ENCODE measurements at regions not wholly inside any gene's neighbourhood (a gene's known extent, or its start where the extent isn't known, plus 50 kb on each side); places are given as distances from the start of the nearest gene placed in this dataset.
A peak's percentile ranks its signal among the peaks of the same experiment; 100 is the strongest.
"Not testable (repeated sequence)": the region's sequence is repeated elsewhere in the genome, so short reads cannot be mapped to it uniquely, and the experiment has no call there.

DNA sequence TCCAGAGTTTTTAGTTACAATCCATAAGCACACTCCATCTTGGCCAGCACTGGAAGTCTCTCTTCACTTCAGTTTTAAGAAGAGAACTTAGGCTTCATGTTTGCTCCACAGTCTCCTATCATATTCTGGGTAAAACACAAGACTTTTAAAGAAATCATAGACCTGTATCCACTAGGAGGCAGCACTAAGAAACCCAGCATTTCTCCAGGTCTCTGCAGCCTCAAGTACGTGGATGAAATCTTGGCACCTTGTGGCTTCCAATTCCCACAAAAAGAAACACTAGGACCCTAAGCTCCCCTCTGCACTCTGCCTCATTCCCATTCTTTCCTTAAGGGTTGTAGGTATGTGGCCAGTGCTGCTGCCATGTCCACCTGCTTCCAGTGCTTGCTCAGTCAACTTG lies 367.3 kb upstream of the CASK start:
- DNase-seq (ENCODE audit: low spot score), result peak; percentile 7

DNA sequence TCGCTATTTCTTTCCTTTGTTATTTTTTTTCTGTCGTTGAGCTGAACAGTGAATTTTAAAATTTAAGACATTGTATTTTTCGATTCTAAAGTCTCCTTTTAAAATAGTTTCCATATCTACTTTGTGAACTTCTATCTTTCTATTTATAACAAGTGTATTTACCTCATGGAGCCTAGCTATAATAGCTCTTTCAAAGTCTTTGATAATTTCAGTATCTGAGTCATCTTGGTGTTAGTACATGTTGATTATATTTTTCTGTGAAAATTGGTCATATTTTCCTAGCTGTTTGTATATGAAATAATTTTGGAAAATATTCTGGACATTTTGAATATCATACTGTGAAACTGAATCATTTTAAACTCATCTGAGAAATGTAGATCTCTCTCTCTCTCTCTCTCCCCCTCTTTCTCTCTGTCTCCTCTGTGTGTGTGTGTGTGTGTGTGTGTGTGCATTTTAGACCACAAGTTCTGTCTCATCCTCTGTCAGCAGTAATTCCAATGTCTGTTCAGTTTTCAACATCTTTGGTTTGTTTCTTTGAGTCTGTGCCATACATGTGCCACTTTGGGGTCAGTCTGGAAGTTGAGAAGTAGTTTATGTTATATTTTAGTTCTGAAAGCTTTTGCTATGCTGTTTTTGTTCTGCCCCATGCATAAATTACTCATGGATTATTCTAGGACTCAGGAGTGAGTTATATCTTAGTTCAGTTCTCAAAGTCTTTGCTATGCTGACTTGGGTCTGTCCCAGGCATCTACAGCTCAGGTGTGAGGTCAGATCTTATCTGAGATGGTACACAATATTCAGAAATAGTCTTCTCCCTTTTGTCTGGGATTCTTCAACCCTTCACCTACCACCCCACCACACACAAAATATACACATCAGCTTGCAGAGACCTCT lies 366.4 kb upstream of the CASK start:
- no peak for DNase-seq (ENCODE audit: low spot score)

DNA sequence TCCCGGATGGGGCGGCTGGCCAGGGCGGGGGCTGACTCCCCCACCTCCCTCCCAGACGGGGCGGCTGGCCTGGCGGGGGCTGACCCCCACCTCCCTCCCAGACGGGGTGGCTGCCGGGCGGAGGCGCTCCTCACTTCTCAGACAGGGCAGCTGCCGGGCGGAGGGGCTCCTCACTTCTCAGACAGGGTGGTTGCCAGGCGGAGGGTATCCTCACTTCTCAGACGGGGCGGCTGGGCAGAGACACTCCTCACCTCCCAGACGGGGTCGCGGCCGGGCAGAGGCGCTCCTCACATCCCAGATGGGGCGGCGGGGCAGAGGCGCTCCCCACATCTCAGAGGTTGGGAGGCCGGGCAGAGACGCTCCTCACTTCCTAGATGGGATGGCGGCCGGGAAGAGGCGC lies 362.3 kb upstream of the CASK start:
- not testable (repeated sequence) for DNase-seq (ENCODE audit: low spot score)

DNA sequence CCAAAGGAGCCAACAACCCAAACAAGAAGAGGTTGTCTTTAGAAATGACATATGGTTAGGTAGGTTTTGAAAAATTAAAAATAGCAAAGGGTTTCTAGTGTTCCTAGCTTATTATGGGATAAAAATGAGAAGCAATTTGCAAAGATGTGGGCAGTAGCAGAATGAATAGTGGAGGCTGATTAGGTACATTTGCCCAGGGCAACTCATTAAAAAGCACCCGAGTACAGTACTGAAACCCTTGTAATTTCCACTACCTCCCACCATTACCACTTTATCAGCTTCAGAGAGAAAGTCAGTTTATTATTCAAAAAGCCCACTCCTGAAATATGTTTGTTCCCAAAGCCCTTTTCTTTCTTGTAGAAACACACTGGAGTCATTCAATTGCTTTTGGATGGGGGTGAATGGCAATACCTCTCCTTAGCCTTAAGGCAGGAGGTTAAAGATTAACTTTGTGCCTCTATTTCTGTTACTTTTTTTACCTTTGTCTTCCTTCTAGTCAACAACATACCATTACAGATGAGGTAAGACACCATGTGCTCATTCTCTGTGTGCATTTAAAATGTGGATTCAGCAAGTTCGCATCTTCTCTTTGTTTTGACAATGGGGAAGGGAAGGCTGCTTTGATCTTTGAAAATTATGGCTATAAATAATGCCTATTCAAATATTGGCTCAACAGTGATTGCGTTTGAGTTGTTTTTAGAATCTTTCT lies 353.8 kb upstream of the CASK start:
- peak; percentile 23 for DNase-seq (ENCODE audit: low spot score)

DNA sequence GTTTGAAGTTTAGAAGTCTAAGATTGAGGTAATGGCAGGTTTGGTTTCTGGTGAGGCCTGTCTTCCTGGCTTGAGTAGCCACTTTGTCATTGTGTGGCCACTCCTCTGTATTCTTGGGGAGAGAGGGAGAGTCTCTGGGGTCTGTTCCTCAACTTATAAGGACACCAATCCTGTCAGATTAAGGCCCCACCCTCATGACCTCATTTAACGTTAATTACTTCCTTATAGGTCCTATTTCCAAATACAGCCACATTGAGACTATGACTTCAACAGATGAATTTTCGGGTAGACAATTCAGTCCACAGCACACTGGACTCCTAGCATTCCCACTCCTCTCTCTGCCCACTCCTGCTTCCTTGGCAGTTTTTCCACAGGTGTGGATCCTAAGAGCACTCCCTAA lies 350.8 kb upstream of the CASK start:
- no peak for DNase-seq (ENCODE audit: low spot score)

DNA sequence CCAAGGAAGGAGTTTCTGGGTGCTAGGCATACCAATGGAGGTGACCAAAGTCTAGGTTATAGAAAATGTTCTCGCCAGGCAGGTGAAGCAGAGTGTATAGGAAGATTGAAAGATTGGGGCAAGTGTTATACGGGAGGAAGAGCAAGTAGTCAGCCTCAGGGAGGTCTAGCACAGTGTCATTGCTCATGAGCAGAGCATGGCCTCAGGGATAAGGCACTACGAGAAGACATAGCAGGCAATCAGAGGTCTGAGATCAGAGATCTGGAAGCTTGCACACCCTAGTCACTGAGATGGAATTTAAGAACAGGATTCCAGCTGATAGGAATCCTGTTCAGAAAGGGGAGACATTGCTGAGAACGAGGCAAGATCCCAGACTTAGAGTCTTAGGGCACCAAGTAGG lies 350.0 kb upstream of the CASK start:
- no peak for DNase-seq (ENCODE audit: low spot score)

DNA sequence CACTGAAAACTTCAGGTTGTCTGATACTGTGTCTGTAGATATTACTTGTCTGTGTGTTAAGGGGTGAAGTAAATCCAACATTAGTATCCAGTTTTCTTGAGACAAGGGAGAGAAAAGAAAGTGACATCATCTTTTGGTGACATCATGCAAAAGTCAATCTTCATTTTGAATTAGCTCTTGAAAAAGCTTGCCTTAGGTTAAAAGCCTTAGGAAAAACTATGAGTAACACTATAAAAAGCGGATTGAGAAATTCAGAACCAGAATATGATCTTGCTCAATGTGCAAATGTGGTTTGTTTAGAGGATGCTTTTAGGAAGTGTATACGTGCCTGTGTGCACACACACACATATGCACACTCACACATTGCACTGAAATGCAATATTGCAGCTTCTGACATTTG lies 345.8 kb upstream of the CASK start:
- DNase-seq (ENCODE audit: low spot score), result no peak

DNA sequence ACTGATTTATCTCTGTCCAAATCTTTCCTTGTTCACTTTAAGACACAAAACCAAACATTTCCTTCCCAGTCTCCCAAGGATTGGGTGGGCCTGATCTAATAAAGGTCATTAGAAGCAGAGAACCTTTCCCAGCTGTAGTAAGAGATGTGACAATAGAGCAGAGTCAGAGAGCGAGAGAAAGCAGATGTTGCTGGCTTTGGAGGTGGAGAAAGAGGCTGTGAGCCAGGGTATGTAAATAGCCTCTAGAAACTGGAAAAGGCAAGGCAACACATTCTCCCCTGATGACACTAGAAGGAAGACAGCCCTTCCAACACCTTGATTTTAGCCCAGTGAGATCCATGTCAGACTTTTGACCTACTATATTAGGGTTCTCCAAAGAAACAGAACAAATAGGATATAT lies 337.5 kb upstream of the CASK start:
- DNase-seq (ENCODE audit: low spot score), result no peak

DNA sequence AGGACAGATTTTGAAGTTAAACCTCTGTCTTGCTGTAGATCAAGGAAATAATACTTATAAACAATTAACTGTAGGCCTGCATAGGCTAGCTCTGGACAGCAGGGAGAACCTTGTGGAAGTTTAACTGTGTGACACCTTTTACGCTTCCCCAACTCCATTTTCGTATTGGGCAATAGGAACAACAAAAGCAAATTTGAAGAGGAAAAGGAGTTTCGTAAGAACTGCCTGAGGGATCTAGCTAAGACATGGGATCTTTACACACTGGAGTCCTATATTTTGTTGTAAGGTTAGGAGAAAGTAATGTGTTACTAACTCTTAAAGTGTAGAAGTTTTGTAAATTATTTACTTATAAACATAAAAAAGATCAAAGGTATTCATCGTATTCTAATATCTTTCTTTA lies 324.9 kb upstream of the CASK start:
- no peak for DNase-seq (ENCODE audit: low spot score)

DNA sequence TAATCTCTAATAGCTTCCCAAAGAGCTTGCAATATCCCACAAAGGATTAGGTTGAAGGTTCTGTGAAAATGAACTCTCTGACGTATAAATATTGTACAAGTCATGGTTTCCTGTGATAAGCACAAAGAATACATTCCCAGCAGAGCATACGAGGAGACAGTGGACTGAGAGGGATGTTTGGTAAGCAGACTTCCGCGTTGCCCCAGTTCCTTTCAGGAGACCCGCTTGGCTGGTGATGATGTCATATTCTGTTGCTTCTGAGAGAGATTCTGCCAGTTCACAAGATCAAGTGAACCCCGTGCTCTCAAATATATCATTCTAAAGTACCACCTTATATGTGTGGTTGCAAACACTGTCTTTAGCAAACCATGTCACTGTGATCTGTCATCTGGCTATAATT lies 323.9 kb upstream of the CASK start:
- no peak for DNase-seq (ENCODE audit: low spot score)

DNA sequence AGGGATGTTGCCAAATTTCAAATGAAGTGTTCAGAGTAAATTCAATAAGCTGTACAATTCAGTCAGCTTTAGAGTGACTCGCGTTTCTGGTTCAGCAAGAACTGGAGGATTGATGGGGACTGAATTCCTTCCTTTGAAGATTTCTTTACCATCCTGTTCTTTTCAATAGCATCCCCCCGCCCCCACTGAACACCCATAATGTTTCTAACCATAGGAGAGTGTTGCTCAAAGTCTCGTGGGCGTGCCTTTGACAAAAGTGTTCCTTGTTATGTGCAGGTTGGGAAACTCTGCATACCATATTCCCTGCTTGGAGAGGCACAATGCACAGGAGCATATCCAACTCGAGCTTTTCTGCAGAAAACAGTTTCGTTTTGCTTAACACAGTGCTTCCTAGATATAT lies 323.5 kb upstream of the CASK start:
- no peak for DNase-seq (ENCODE audit: low spot score)

DNA sequence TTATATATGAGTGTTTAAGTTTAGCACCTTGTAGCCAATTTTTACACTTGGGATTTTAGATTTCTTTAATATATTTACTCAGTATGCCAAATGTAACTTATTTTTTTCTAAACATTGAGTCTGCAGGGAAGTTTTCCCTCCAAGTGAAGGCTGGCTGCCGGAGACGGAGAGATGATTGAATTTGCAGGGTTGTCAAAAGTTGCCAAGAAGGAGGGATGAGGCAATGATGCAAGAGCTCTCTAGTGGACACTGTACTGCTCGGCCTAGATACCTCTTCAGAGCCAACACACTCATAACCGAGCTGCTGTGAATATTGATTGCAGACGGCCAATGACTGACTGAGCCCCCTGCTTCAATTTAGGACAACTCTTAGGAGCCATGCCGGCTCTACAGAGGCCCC lies 318.6 kb upstream of the CASK start:
- no peak for DNase-seq (ENCODE audit: low spot score)

DNA sequence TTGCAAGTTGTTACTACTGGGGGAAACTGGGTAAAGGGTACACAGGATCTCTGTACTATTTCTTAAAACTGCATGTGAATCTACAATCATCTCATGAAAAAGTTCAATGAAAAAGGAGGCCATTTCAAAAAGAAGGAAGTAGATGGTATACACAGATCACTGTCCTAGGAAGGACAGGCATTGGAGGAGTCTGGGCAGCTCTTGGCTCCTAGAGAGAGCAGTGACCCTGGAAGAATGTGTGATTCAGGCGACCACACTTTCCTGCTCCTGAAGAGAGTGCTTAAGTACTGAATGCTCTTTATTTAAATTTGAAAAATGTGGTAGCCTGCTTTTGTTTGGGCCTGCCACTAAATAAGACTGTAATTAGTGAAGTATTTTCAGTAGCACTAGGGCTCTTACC lies 318.1 kb upstream of the CASK start:
- DNase-seq (ENCODE audit: low spot score), result no peak

DNA sequence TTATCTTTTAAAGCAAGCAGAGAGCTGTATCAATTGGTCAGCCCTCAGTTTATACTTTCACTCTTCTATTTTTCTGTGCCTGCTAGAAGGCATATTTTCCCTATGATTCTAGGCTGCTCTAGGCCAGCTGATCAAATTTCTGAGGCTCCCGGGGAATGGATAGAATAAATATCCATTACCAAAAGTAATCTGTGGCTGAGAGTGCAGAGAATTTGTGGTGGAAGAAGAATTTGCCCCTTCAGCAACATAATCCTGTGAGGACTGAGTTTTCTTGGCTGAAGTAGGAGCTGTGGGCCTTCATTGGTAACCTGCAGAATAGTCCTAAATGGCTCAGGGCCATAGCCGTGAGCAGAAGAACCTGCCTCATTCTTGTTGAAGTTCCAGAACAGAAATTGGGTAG lies 314.6 kb upstream of the CASK start:
- DNase-seq (ENCODE audit: low spot score), result no peak

DNA sequence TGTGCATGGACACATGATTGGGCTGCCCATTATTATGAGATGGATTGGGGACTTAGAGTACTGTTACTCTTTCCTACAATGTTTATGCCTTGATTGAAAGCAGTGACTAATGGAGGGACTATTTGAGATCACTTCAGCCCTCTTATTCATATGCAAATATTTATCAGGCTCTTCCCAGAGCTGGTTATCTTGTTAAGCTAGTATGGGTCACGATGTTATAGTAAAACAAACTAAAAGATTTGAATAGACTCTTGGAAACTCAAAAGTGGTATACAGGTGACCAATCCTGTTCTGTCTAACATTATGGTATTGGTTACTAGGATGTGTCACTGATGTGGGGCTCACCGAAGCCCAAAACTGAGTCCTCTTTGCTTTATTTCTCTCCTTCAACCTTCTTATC lies 306.2 kb upstream of the CASK start:
- no peak for DNase-seq (ENCODE audit: low spot score)

DNA sequence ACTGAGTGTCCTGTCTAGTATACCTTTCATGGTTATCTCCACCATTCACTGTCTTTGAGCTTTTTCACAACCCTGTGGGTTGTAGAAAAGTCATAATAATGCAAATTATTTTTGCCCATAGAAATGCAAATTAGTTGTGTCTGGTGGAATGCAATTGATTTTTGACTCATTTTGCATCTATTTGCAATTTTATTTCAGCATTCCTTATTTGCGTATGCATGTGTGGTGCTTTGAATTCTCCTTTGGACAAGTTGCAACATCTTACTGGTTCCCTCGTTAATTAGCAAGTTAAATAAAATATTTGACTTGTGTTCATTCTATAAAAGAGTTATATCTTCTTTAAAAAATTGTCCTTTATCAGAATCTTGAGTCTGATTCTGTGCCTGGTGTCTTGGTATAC lies 297.3 kb upstream of the CASK start:
- no peak for DNase-seq (ENCODE audit: low spot score)

DNA sequence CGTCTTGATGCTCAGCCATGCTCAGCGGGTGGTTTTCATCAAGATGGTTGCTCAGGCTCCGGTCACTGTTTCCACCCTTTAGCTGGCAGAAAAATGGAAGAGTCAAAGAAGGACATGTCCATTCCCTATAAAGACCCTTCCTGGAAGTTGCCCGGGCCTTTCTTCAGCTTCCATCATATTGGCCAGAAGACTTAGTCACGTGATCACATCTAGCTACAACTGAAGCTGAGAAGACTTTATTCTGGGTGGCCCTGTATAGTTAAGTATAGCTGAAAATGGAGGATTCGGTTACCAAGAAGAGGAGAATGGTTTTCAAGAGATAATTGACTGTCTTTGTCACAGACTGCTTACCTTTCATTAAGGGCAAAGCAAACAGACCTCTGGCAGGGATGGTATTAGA lies 296.7 kb upstream of the CASK start:
- no peak for DNase-seq (ENCODE audit: low spot score)

DNA sequence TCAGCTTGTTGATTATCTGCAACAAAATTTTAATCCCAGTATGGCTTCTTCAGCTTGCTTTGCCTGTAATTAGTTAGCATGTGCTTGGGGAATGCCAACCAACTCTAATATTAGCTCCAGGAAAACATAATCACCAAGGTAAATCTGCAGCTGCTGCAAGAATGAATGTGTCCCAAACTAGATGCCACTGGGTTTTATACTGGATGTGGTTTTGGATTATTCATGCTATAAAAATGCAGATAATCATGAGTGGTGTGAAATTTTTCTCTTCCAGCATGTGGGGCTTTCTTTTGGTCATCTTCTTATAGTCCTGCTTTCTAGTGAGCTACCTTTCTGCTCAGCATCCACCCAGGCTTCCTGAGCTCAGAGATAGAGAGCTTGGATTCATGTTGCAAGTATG lies 295.9 kb upstream of the CASK start:
- DNase-seq (ENCODE audit: low spot score), result no peak

DNA sequence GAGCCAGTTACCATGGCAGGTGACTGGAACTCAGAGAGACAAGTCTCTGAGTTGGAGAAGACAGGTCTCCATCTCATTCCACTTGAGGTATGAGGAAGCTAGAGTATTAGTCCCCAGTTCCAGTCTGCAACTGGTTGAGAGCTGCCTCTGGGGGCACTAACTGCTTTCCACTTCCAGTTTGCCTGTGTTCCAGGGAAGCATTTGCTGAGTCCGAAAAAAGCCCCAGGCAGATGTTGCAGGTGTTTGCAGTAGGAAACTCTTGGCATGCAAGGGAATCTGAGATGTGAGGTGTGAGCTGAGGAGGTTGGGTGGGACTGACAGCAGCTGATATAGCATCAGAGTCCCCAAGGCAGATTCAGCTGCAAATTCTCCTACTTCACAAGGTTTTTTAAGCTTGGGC lies 272.2 kb upstream of the CASK start:
- DNase-seq (ENCODE audit: low spot score), result no peak

DNA sequence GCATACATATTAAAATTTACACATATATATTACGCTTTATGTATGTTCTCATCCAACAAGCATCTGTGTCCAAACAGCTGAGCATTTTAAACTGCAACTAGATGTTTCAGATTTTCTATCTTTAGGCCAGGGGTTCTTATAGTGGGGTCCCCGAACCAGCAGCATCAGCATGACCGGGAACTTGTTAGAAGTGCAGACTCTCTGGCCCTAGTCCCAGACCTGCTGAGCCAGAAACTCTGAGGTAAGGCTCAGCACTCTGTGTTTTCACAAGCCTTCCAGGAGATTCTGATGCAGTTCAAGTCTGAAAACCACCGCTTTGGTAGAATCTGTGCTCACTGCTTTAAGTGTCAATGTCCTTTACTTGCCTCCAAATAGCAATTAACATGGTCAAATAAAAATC lies 266.2 kb upstream of the CASK start:
- no peak for DNase-seq (ENCODE audit: low spot score)

DNA sequence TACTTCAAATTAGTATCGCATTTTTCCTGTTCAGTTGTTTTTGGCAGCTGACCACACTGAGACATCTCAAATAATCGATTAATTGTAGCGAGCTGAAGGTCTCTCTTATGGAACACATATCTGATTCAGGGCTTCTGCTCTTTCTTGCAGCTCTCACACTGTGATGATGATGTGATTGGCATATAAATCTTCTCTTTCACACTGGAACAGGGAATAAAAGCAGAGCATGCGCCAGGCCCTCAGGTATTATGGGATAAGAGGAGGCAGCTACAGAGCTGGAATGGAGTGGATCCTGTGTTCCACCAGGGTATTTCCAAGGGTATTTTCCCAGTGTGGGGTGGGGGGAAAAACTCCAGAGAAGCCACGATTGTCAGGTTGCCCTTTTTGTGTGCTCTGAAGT lies 265.4 kb upstream of the CASK start:
- DNase-seq (ENCODE audit: low spot score), result no peak

DNA sequence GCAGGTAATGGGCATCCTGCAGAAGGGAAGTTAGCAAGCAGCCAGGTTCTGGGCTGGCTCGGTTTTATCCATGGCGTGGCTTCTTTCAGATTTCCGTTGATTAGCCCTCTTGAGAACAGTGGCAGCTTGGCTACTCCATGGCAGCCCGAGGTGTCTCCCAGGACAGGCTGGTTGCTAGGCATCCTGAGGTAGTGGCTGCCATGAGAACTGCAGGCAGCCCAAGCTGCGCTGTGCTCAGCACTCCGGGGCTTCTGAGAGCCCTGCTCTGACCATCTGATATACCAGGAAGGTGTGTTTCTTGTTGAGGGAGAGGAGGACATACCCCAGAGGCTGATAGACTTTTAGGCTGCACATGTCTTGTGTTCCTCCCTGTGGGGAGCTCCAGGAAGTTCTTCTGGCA lies 253.4 kb upstream of the CASK start:
- DNase-seq (ENCODE audit: low spot score), result no peak

DNA sequence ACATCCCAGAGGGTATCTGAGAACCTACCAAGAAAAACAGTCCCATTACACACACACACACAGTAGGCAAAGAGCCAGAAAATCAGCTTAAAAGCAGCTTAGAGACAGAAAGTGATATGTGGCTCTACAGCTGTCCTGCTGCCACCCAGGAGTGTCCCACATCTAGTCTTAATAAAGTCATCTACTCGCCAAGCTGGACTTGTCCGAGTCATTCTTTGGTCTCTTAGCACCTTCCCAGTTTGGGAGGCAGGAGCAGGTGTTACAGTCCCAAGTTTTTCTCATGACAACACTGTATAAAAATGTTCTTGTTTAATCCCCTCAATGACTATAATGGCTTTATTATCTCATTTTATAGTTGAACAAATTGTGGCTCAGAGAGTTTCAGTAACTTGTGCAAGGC lies 252.5 kb upstream of the CASK start:
- DNase-seq (ENCODE audit: low spot score), result no peak

DNA sequence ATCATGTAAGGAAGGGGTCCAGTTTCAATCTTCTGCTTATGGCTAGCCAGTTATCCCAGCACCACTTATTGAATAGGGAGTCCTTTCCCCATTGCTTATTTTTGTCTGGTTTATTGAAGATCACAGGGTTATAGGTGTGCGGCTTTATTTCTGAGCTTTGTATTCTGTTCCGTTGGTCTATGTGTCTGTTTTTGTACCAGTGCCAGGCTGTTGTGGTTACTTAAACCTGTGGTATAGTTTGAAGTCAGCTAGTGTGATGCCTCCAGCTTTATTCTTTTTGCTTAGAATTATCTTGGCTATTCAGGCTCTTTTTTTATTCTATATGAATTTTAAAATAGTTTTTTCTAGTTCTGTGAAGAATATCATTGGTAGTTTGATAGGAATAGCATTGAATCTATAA lies 234.6 kb upstream of the CASK start:
- not testable (repeated sequence) for DNase-seq (ENCODE audit: low spot score)
